A673 (cell line): ENCODE measurements at regions not wholly inside any gene's neighbourhood (a gene's known extent, or its start where the extent isn't known, plus 50 kb on each side); places are given as distances from the start of the nearest gene placed in this dataset.

Experiments
- BruUV-seq: library from RNA; stranded (reverse); fragments of 400-500 nt; replicated peaks from 2 replicates; lab custom pipeline; 2021; lab: Mats Ljungman, UMichigan
- CTCF ChIA-PET: fragments of 300-600 bp; sonication (Branson Sonifier 250); formaldehyde crosslinking; loops from one replicate; lab custom pipeline; 2022; ENCODE audit warnings: antibody characterized with exemption; lab: Charles Lee
- POLR2A ChIA-PET: fragments of 300-600 bp; sonication (Branson Sonifier 250); formaldehyde crosslinking; loops from one replicate; lab custom pipeline; 2022; ENCODE audit warnings: antibody characterized with exemption; ENCODE audit not compliant: low non-redundant PET; lab: Charles Lee
- DNase-seq: peaks from one replicate; pipeline ENCODE4 v3.0.0-alpha.2; 2015; ENCODE audit warnings: low spot score
- H3K27ac ChIP-seq: fragments of 200-600 bp; sonication (generic); 2 replicates; pipeline ENCODE4 v1.5.1; 2016; ENCODE audit warnings: mixed run types, low read depth, mild to moderate bottlenecking, mixed read lengths, antibody characterized with exemption, low read length; ENCODE audit not compliant: poor library complexity, severe bottlenecking
- H3K27me3 ChIP-seq: fragments of 200-600 bp; sonication (generic); replicated peaks from 2 replicates; pipeline ENCODE4 v1.6.1; 2017; ENCODE audit warnings: mixed run types, low read depth, mild to moderate bottlenecking, mixed read lengths, antibody characterized with exemption, low read length; ENCODE audit not compliant: insufficient read depth, poor library complexity
- H3K36me3 ChIP-seq: fragments of 200-600 bp; sonication (generic); 2 replicates; pipeline ENCODE4 v1.6.1; 2016; ENCODE audit warnings: mixed run types, mild to moderate bottlenecking, mixed read lengths, antibody characterized with exemption, low read length; ENCODE audit not compliant: insufficient read depth, poor library complexity, severe bottlenecking
- H3K4me1 ChIP-seq: fragments of 200-600 bp; sonication (generic); 2 replicates; pipeline ENCODE4 v1.6.1; 2017; ENCODE audit warnings: mixed run types, mild to moderate bottlenecking, mixed read lengths, antibody characterized with exemption, low read length; ENCODE audit not compliant: insufficient read depth, poor library complexity, severe bottlenecking
- H3K4me3 ChIP-seq: fragments of 200-600 bp; sonication (generic); 2 replicates; pipeline ENCODE4 v1.5.1; 2016; ENCODE audit warnings: low read depth, mixed run types, mild to moderate bottlenecking, mixed read lengths, low read length; ENCODE audit not compliant: poor library complexity, severe bottlenecking
- H3K9me3 ChIP-seq: fragments of 200-600 bp; sonication (generic); 2 replicates; pipeline ENCODE4 v1.6.1; 2016; ENCODE audit warnings: mixed run types, low read depth, mild to moderate bottlenecking, mixed read lengths, antibody characterized with exemption, low read length; ENCODE audit not compliant: poor library complexity, severe bottlenecking
- CTCF ChIP-seq: fragments of 300-800, 200-600 bp; sonication (generic); conservative IDR thresholded peaks from 2 replicates; pipeline ENCODE4 v1.5.1; 2017; ENCODE audit warnings: low read depth, mild to moderate bottlenecking, antibody characterized with exemption, low read length, moderate library complexity, mixed read lengths
- EZH2 ChIP-seq: fragments of 200-600 bp; sonication (generic); IDR thresholded peaks from 2 replicates; pipeline ENCODE4 v1.6.1; 2017; ENCODE audit warnings: borderline replicate concordance, low read depth, mild to moderate bottlenecking, mixed read lengths, antibody characterized with exemption, low read length; ENCODE audit not compliant: poor library complexity, severe bottlenecking
- intact Hi-C: fragments of 100-400 bp; cut with micrococcal nuclease; formaldehyde crosslinking; loops from one replicate; pipeline ENCODE4 v1.10.0; 2022; ENCODE audit not compliant: unreplicated experiment

GRCh38 chr13:40170091-40170490 is 496.4 kb downstream of the FOXO1 start:
- CTCF ChIA-PET = interaction anchor here (0.5 kb wide), 1 partner anchor 8 kb away, joined by 6 read pairs; no protein-coding TSS in a partner anchor
- H3K36me3 ChIP-seq = no peaks in the 10 kb centered on the region
- TF ChIP-seq EZH2 = no peak
- TF ChIP-seq CTCF = no peak
- DNase-seq = no peak
- no peak overlapping the region for H3K4me3 ChIP-seq
- no peaks in the 10 kb centered on the region for H3K9me3 ChIP-seq
- no peak overlapping the region for H3K27ac ChIP-seq
- intact Hi-C loops = no loop called here
- no TSS peak for BruUV-seq
- POLR2A ChIA-PET = no interaction called here
- H3K27me3 ChIP-seq = peaks cover 16% of the 10 kb centered on the region
- no peaks in the 10 kb centered on the region for H3K4me1 ChIP-seq

- intact Hi-C loops = no loop called here
- ChIA-PET POLR2A (no interaction called here), CTCF (no interaction called here)
- H3K36me3 ChIP-seq = no peaks in the 10 kb centered on the region
- H3K4me3 ChIP-seq = no peak overlapping the region
- no peaks in the 10 kb centered on the region for H3K9me3 ChIP-seq
- H3K27ac ChIP-seq = no peak overlapping the region
- no TSS peak for BruUV-seq
- no peaks in the 10 kb centered on the region for H3K4me1 ChIP-seq
- peaks cover 16% of the 10 kb centered on the region for H3K27me3 ChIP-seq
- TF ChIP-seq CTCF (no peak), EZH2 (no peak)
- no peak for DNase-seq
Measured at GRCh38 chr13:40170982-40171381, 495.5 kb downstream of the FOXO1 start.

- Histone ChIP-seq H3K4me1 (no peaks in the 10 kb centered on the region), H3K36me3 (no peaks in the 10 kb centered on the region), H3K27ac (no peak overlapping the region), H3K27me3 (peaks cover 16% of the 10 kb centered on the region), H3K9me3 (no peaks in the 10 kb centered on the region), H3K4me3 (no peak overlapping the region)
- no peak for DNase-seq
- intact Hi-C loops = no loop called here
- ChIA-PET POLR2A (no interaction called here), CTCF (no interaction called here)
- no TSS peak for BruUV-seq
- TF ChIP-seq EZH2 = no peak
Measured at GRCh38 chr13:40171566-40171965, 494.9 kb downstream of the FOXO1 start.

- Histone ChIP-seq H3K4me3 (no peak overlapping the region), H3K9me3 (no peaks in the 10 kb centered on the region), H3K4me1 (no peaks in the 10 kb centered on the region), H3K27me3 (peaks cover 16% of the 10 kb centered on the region), H3K27ac (no peak overlapping the region), H3K36me3 (no peaks in the 10 kb centered on the region)
- TF ChIP-seq EZH2 = no peak
- no peak for TF ChIP-seq CTCF
- ChIA-PET POLR2A (no interaction called here), CTCF (no interaction called here)
- intact Hi-C loops = no loop called here
- BruUV-seq = no TSS peak
- DNase-seq = no peak
Measured at GRCh38 chr13:40172149-40172591, 494.3 kb downstream of the FOXO1 start.
